ENCODE measurements at regions not wholly inside any gene's neighbourhood (a gene's known extent, or its start where the extent isn't known, plus 50 kb on each side); places are given as distances from the start of the nearest gene placed in this dataset.
A peak's percentile ranks its signal among the peaks of the same experiment; 100 is the strongest.

DNA sequence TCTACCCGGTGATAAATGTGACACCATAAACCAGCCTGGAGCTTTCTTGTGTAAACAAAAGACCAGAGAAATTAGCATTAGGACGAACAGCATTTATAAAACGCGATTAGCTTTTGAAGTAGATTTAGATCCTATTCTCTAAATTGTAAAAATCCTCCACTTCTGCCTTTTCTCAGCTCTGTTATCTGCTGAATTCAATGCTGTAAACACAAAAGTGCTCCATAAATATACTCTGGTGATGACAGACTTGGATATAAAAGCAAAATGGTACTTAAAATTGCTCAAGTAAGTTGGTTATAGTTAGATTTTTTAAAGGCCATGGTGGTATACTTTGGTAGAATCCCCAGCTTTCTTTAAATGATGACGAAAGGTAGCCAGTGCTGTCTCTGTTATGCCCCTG lies 114.6 kb upstream of the RMST start:
- no peak for DNase-seq

DNA sequence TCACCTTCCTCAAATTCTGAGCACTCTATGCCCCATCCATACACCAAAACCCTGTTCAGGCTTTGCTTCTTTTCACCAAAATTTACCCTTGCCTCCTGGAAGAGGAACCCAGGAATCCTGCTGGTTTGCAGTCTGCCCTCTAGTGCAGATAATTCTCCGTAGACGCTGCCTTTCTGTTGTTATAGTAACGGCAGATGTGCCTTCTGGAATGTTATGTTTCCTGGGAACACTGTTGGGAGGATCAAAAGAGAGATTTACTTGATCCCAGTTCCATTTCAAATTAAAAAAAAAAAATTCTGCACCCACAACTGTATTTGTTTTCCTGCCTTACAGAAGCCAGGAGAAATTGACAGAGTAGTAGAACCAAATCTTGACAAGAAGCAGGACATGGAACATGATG lies 104.2 kb upstream of the RMST start:
- DNase-seq = no peak

DNA sequence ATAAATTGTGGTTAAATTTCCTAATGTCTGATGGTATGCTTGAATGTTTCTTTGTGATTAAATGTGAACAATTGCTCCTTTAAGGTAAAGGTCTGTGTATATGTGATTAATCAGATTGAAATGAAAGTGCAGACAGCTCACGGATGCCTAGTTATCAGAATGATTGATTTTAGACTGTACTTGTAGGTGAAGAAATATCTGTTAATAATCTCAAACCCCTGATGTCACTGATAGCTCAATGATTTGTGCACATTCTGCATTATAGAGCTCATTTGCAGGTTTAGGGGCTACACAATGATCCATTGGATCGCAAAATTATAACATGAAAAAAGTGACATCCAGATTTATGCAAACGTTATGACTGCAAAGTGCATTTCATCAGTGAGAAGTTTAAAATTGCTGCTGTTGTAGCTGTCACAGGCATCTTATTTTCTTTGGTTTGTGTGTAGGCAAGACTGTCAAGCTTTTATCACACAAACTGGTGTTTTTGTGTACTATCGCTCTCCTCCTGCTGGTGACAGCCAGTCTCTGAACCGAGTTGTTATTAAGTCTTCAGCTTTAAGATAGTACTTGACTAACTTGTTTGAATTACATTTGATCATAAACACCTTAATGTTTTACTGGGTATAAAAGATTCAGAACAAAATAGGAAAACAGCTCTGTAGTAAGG lies 103.4 kb upstream of the RMST start:
- DNase-seq = no peak

DNA sequence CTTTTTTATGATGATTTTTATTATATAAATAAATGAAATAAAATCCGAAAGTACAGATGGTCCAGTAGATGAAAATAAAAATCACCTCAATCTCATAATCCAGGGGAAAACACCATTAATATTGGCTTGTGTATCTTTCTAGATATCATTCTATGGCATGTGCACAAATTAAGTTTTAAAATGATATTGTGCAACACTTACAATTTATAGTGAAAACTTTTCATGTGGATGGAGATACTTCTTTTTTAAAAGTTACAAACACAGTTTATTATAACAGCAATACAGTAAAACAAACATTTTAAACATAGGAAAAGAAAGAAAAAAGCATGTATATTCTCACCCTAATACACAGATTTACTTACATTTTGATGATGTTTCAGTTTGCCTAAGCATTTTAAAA lies 98.9 kb upstream of the RMST start:
- DNase-seq = no peak

DNA sequence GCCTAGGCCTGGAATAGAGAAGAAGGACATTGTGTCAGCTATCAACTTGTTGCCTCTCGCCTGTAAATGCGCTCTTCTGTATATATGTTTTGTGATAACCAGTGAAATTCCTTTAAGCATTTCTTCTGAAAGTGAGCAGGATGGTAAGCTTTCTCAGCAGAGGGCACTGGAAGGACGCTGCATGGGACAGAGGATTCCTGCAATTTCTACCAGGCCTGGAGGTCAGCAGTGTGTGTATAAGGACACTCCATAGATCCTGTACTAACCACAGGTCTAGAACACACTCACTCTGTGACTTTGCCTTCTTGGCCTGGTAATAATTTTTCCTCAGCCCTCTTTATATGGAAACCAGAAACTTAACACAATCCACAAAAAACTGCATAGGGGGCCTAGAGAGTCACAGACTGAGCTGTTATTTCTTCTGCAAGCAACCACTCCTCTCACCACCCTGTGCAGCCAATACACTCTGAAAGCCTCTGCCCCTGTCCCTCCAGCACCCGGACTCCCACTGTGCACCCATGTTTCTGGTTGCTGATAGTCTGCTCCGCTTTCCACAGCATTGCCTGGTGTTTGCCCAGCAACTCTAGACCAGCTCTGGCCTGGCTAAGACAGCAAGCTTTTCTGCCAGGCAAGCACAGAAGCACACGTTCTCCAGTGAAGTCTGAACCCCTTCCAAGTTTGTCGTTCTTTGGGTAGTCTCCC lies 94.0 kb upstream of the RMST start:
- no peak for DNase-seq

DNA sequence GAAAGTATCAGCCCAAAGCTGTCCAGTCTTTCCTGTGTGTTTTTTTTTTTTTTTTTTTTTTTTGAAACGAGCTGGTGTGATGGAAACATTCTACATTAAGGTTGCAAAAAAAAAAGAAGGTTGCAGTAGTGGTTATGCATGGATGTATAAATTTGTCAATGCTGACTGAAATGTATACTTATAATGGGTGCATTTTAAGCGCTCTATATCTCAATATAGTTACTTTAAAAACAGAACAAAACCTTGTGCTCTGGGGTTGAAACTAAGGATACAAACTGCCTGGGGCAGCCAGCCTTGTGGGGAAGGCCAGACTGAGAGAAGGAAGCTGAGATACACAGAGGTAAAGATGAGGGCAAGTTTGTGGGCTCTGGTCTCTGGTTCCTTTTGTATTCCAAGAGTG lies 87.3 kb upstream of the RMST start:
- DNase-seq = no peak

DNA sequence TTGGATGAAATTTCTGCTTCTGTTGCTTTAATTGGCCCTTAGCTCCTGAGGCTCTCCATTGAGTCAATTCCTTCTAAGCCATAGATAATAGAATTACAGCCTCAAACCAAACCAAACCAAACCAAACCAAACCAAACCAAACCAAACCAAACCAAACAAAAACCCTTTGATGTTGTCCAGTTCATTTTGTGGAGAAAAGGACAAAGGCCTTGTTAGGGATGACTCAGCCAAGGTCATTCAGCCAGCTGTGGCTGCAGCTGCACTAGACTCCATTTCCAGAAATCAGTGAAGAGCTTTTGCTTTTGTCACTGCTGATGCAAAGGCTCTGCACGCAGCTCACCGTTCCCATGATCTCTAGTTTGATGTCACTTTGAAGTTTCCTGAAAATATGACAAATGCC lies 82.2 kb upstream of the RMST start:
- no peak for DNase-seq

DNA sequence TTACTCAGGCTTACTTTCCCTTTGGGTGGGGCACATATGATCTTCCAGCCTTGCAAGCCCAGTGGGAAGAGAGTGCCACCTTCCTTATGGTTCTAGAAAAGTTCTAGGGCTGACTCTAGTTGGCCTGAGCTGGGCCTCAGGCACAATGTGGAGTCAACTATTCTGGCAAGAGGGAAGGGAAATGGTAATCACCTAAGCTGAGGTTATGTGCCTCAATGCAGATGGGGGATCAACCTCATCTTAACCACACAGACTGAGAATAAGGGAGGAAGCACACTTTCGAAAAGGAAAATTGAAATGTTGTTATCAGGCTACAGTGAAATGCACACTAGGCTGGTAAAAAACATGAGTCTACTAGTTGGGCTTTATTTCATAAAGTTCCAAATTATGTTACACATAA lies 77.5 kb upstream of the RMST start:
- DNase-seq = no peak

DNA sequence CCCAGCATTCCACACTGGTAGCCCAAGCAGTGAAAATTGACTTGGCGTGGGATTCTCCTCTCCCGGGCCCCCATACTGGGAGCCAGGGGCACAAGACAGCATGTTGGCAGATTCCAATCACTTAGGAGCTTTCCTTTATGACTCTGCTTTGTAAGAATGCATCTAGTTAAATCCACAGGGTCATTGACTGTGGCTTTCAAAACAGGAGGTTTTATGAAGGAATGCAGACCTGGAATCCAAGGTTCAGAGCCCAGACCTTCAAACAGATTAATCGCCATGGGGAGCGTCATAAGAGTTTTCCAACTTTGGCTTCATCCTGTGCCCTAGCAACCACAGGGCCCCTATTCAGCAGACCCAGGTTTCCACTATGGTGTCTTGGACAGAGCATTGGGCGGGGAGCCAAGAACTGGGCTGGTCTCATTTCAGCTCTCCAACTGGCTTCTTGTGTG lies 76.4 kb upstream of the RMST start:
- no peak for DNase-seq

DNA sequence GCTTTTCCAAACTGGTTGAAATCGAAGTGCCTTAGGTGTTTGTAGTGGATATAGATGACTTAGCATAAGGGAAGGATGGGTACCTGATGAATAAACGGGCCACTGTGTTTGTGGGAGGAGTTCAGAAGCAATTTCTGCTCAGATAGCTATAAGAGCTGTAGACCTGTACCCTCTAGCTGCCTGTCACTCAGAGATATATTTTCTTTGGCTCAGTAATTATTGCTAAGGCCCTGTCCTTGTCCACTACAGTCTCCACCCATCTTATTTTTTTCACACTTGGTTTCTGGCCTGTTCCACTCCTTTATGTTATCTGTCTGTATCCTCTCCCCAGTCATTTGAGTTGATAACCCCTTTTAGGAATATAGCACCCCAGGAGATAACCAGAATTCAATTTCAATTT lies 74.8 kb upstream of the RMST start:
- no peak for DNase-seq

DNA sequence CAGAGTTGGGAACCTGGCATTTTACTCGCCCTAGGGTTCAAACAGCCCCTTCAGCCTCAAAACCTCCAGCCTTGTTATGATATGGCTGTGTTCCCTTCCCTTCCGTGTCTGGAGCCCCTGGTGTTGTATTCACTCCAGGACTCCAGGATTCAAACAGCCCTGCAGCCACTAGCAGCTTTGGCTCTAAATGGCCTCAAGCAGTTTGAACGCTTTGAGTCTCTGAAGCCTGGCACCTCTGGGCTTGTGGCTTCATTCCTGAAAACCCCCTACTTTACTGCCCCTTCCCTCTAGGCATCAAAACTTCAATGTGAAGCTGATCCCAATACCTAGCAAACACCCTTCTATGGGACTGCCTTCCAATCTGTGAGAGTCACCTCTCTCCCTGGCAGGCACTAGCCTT lies 67.9 kb upstream of the RMST start:
- DNase-seq = no peak

DNA sequence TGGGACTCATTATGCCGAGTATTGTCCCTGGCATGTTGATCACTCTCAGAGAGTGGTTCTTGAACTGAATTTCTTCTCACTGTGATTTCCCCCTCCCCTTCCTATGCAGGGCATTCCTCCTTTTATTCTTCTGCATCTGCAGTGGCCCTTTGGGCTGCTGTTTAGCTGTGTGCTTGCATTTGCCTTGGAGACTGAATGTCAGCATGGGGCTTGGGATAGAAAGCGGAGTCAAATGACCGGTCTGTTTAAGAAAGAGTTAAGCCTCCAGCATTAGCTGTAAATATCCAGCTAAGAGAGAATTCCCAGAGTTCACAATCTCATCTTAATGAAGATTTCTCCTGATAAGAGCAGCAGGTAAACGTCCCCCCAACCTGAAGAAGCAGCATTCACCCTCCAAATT lies 65.6 kb upstream of the RMST start:
- no peak for DNase-seq

DNA sequence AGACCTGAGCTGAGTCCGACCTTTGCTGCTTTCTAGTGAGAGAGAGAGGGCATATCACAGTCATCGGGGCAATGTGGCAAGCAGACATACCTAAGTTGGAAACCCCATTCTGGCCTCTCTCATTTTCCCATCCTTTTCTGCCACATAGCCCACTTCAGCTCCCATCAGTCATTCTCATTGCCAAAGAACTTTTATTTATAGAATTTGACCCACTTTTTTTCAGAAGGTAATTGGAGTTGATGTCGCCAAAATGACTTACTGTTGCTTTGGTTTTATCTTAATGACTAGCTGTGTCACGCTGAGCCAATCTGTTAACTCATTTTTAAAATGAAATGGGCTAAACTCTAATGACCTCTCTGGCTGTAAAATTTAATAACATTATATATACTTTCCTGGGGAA lies 63.9 kb upstream of the RMST start:
- DNase-seq = no peak

DNA sequence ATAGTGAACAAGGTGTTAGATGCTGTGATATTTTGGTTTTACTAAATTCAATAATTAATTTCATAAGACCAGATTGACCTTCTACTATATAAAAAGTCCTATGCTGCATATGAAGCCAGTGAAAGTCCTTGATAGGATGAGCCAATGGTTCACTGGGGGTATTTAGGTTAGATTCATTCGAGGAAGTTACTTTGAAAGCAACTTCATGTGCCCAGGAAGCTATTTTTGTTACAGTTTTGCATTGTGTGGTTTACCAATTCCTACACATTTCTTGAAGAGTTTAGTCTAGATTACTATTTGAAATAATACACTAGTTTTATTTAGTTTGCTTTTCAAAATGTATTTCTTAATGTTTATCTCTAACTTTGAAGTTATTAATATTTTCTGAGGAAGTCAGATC lies 58.5 kb upstream of the RMST start:
- DNase-seq = no peak

DNA sequence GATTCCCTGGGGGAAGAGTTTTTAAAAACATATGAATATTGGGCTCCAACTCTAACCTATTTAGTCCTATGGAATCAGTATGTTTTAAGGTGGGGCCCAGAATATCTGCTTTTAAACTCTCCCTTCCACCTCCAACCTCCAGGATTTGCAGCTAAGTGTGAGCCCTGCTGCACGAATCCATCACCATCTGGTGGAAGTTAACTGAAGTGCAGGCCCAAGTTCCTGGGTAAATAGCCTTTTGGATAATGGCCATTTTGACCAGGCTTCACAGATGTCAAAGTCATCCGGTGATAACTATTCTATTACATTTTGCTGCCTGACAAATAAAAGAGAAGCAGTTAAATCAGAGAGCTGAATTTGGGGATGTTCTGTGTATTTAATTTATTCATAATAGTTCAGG lies 58.1 kb upstream of the RMST start:
- peak in 1 of 2 donors; percentile 1 for DNase-seq

DNA sequence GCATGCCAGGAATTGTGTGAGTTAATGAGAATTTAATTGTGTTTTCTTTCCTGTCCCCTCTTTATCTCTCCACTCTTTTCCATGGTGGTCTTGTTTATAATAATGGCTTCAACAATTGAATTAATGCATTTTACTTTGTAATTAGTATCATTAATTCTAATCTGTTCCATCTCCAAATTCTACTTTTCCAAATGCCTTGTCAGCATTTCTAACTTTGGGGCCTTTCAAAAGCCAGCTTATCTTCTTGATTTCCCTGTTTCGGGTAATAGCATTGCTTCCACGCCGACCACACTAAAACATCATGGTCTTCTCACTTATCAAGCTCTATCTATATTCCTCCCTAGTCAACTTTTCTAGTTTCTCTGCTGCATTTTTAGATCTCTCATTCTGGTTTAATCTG lies 54.2 kb upstream of the RMST start:
- DNase-seq = no peak

DNA sequence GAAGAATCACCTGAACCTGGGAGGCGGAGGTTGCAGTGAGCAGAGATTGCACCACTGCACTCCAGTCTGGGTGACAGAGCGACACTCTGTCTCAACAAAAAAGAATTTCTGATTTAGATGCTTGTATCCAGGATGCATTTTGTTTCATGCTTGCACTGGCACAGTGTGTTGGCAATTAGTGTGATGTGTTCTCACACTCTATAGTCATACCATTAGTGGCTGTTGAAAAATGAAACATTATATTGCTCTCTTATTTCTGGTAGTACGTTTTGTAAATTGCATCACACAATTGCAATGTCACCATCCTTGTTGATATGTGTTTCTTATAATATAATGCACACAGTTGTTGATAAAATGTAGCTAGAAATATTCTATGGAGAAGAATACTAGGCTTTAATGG lies 51.3 kb upstream of the RMST start:
- DNase-seq = no peak

All from CD4-positive, alpha-beta T cell treated with Interleukin-1 beta for 1 hour (primary cell).